ENCODE measurements at regions not wholly inside any gene's neighbourhood (a gene's known extent, or its start where the extent isn't known, plus 50 kb on each side); places are given as distances from the start of the nearest gene placed in this dataset.

DNA sequence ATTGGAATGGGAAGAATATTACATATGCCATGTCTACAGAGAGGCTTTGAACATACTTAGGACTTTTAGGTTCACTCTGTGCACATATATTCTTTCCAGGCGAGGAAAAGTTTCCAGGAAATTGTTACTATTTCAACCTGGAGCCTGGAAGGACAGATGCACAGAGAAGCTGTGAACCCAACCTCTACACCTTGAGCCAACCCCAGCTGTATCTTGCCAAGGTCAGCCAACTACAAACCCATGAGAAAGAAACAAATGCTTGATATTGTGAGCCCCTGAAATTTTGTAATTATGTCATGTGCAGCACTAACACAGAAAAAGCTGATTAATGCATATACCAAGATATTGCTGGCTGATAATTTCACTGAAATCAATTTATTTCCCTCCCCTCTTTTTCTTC is 404.9 kb downstream of the GLRX3 start:
- TF ChIP-seq CTCF (IDR thresholded peaks at IDR 0.05) (no peak), POLR2AphosphoS5 (IDR thresholded peaks at IDR 0.05; ENCODE audit: low read depth, low read length) (no peak), TCF7L2 (IDR thresholded peaks at IDR 0.05; ENCODE audit: low read depth, low read length) (no peak), SIN3A (IDR thresholded peaks at IDR 0.05; ENCODE audit: borderline replicate concordance, insufficient read depth, low read depth, low read length) (no peak), REST (IDR thresholded peaks at IDR 0.05; ENCODE audit: insufficient read depth in 1 of 2, low read depth in 2 of 2, low read length in 1 of 2) (no peak)
